GM18499 (cell line): ENCODE measurements at regions not wholly inside any gene's neighbourhood (a gene's known extent, or its start where the extent isn't known, plus 50 kb on each side); places are given as distances from the start of the nearest gene placed in this dataset.
"Not testable (repeated sequence)": the region's sequence is repeated elsewhere in the genome, so short reads cannot be mapped to it uniquely, and the experiment has no call there.

ENCODE experiments used
- ATAC-seq: cut with Tn5 transposase; IDR thresholded peaks from one replicate; pipeline ENCODE4 v1.9.1; 2021; ENCODE audit warnings: moderate number of reproducible peaks; ENCODE audit not compliant: insufficient read depth, unreplicated experiment

DNA sequence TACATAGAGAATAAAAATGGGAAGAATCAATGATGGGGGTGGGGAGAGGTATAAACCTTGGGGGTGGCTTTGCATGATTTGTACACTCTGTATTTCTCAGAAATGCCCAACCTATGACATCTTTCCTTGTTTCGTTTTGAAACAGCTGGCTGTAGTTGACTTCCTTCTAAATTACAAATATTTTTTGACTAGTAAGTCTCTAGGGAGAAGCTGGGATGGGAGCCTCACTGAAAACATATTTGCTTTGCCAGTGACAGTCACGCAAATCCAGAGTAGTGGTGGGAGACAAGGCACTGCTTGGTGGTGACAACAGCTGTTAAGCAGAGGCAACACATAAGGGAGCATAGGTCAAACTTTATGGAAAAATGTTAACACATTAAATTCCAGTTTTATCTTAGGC is 440.5 kb downstream of the SEMA3D start:
- no peak for ATAC-seq

DNA sequence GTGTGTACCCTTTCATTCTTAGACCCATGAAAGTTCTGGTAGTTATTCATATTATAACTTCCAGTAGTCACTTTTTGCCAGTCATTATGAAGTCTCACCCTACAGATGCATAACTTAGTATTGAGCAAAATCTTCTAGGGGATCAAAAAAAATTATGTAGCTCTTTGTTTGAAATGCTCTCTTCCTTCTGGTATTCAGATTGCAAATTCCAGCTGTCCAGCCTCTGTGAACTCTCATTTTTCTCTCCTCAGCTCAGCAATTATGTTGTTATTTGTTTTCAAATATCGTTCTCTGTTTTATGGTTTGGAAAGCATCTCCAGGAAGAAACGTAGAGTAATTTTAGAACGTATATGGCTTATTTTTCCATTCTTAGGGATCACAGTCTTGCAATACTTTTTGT is 442.5 kb downstream of the SEMA3D start:
- ATAC-seq = no peak

DNA sequence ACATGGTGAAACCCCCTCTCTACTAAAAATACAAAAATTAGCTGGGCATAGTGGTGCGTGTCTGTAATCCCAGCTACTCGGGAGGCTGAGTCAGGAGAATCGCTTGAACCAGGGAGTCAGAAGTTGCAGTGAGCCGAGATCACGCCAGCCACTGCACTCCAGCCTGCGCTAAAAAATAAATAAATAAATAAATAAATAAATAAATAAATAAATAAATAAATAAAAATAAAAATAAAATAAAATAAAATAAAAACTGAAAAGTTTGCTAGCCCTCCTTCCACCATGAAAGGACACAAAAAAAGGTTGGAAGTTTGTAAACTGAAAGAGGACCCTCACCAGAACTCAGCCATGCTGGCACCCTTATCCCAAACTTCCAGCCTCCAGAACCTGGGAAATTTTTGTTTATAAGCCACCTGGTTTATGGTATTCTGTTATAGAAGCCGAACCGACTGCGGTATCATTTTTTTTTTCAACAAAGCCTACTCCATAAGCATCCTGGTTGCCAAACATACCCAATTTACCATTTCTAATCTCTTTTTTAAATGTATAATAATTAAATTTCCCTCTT is 448.2 kb downstream of the SEMA3D start:
- ATAC-seq = no peak

DNA sequence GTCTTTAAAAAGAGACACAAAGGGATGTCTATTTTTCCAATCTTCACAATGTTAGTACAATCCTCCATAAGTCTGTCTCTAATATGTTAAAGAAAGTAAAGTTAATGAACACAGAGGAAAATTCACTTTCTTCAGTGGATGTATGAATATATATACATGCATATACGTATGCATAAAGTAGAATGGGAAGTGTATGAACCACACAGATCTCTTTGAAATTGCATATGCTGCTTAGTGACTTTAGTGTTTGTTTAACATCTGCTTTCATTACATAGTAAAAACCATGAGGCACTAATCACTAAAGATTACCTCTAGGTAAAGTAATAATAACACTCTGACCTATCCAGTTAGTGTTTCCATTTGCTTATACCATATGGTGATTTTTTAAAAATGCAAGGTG is 451.2 kb downstream of the SEMA3D start:
- no peak for ATAC-seq

DNA sequence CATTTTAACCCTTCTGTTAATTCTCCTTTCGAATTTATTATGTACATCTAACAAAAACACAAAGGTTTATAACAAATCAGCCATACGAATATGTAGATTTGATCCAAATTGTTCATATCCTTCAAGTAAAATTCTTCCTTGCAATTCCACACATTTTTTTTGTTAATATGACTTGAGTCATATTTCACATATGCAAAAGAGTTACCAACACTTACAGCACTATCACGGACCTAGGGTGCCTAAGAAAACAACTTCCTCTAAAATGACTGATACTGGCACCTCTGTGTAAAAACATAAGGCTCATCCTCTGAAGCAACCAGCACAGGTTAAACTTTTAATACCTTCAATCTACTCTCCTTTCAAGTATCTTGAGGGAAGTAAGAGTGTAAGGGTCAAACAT is 451.8 kb downstream of the SEMA3D start:
- ATAC-seq = no peak

DNA sequence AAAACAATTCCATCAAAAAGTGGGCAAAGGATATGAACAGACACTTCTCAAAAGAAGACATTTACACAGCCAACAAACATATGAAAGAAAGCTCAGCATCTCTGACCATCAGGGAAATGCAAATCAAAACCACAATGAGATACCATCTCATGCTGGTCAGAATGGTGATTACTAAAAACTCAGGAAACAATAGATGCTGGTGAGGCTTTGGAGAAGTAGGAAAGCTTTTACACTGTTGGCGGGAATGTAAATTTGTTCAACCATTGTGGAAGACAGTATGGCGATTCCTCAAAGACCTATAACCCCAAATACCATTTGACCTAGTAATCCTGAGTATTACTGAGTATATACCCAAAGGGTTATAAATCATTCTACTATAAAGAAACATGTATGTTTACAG is 452.9 kb downstream of the SEMA3D start:
- ATAC-seq = not testable (repeated sequence)

DNA sequence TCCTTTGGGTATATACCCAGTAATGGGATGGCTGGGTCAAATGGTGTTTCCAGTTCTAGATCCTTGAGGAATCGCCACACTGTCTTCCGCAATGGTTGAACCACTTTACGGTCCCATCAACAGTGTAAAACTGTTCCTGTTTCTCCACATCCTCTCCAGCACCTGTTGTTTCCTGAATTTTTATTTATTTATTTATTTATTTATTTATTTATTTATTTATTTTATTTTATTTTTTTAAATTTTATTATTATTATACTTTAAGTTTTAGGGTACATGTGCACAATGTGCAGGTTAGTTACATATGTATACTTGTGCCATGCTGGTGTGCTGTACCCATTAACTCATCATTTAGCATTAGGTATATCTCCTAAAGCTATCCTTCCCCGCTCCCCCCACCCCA is 456.0 kb downstream of the SEMA3D start:
- not testable (repeated sequence) for ATAC-seq

DNA sequence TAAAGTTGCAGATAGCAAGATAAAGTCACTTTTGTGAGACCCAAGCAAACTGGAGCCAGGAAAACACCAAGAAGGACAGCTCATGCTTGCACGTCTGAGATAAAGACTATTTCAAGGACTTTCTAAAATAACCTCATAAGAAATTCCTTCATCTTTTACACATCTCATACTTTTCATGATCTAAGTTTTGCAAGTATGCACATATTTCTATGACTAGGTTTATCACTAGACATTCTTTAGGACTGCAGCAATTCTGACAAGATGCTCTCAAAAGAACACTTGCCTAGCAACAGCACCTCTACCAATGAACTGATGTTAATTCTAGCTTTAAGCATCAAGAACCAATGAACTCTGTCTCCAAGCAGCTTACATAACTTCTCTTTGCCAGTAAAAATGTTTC is 457.6 kb downstream of the SEMA3D start:
- no peak for ATAC-seq

DNA sequence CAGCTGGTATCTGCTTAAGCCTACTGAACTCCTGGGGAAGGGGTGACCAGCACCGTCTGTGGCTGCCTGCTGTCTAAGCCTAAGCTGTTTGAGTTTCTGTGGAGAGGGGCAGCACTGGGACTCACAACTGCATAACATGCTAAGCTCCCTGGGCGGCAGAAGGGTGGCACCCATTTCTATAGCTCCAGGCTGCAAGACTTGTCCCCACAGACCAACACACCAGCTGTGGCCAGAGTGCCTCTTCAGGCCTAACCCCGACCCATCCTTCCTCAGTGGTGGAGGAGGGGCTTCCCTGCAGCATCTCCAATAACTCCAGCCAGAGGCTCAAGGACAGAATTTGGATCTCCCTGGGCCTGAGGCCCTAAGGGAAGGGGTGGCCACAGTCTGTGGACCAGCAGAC is 464.1 kb downstream of the SEMA3D start:
- ATAC-seq = no peak

DNA sequence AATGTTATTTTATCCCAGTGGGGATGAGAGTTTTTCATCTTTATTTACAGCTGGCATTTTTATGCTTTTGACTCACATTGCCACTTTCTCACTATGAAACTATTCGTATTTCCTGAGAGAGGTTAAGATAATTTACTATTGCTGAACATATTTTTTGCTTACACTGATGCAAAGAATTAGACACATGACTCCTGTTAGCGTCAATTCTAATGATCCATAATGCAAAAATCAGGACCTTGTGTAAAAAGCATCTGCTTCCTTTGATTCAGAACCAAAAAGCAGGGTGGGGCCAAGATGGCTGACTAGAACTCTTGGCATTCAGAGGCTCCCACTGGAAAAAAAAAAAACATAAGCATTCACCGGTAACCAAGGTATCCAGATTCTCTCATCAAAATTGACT is 464.8 kb downstream of the SEMA3D start:
- ATAC-seq = no peak

DNA sequence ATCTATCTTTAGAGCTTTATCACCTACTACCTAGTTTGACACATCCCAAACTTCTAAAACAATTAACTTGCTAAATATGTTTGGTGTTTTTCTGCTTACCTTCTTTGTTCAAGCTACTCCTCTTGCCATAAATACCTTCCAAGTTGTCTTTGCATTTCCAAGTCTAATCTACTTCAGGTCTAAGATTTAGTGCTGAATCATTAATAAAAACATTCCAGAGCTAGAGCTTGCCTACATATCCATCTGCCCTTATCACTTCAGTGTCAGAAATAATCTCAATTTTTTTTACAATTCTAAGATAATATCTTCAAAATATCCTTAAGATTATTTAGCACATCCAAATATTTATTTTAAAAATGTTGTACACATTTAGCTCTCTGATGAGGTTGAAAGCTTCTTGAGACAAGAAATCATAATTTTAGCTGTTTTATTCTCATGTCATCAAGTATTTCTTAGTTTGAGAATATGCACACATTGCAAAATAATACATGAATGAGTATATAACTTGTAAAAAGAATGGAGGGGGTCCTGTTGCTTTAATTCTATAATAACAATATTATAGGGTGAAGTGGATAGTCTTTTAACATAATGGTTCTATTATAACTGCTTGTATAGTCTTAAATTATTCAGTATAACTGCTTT is 466.3 kb downstream of the SEMA3D start:
- ATAC-seq = no peak

DNA sequence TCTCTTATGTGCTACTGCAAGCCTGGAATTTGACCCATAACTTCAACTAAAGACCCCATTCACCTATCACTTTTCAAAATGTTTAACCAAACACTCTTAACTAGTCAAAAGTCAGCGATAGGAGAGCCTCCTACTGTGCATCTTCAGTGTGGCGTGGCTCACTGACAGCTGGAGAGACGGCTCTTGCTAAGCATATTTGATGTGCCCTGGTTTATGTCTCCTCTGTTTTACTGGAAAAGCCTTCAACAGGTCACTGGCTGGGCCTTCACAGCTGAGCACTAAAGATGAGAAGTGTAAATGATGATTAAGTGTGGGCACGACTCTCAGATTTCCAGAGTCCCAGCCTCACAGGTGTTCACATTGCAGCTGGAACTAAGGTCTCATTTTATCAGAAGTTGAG is 472.1 kb downstream of the SEMA3D start:
- no peak for ATAC-seq

DNA sequence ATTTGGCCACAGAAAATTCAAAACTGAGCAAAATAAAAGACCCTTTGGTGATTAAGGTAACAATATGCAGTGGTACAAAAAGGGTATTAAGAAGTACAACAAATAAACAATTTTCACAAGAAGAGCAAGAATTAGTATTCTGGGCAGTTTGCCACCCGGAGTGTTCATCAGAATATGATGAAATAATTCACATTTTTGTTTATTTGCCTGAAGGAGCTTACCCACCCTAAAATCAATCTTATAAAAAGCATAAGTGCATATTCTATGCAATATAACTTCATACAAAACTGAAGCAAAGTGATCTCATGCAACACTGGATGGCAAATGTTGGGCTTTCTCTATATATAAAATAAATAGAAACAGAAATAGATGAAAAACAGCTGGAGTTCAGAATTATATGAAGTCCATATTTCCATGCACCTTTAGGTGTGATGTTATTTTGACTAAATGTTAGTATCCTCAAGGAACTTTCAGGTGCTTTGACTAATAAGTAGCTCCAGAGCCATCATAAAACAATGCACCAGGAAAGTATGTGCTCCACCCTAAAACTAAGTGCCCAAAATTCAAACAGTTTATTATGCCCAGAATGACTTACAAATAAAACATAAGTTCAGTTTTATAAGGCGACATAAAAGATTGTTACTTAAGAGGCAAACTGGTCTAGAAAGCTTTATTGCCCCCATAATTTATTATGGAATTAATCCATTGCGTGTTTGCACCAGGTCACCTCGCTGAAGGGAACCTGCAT is 474.3 kb downstream of the SEMA3D start:
- ATAC-seq = no peak

DNA sequence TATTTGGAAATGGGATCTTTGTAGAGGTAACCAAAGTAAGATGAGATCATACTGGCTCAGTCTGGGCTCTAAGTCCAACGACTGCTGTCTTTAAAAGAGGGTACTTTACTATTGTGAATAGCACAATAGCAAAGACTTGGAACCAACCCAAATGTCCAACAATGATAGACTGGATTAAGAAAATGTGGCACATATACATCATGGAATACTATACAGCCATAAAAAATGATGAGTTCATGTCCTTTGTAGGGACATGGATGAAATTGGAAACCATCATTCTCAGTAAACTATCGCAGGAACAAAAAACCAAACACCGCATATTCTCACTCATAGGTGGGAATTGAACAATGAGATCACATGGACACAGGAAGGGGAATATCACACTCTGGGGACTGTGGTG is 476.3 kb downstream of the SEMA3D start:
- ATAC-seq = not testable (repeated sequence)

DNA sequence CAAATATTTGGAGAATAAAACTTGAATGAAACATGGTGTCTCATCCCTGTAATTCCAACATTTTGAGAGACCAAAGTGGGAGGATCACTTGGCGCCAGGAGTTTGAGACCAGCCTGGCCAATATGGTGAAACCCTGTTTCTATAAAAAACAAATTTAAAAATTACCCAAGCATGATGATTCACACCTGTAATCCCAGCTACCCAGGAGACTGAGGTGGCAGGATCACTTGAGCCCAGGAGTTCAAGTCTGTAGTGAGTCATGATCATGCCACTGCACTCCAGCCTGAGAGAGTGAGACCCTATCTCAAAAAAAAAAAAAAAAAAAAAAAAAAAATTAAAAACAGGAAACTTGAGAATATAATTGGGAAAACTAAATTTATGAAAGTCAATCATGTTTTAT is 481.1 kb downstream of the SEMA3D start:
- no peak for ATAC-seq

DNA sequence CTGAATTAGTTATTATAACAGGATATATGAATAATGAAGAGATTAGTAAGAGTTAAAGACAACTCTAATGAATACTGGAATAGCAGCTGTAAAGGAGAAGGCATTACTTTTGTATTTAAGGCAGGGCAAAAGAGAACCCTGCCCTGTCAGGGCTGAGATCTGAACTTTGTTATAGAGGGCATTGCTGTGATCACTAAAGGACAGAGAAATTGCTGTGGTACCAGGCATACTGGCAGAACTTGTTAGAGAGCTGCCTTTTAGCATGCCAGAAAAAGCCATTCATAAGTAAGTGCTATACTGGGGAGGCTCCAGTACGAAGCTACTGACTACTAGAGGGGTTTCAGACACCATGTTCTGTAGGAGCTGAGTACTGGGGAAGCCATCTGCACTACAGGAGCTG is 481.8 kb downstream of the SEMA3D start:
- ATAC-seq = no peak

DNA sequence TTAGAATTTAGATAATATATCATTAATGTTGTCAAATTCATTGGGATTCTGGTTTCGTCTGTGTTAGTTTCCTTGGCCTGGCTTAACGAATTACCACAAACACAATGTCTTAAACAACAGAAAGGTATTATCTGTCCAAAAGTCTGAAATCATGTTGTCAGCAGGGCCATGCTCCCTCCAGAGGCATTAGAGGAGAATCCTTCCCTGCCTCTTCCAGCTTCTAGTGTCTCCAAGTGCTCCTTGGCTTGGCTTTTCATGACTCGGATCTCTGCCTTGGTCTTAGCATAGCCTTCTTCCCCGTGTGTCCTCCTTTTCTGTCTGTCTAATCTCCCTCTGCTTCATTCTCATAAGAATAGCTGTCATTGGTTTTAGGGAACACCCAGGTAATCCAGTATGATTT is 482.5 kb downstream of the SEMA3D start:
- ATAC-seq = no peak

DNA sequence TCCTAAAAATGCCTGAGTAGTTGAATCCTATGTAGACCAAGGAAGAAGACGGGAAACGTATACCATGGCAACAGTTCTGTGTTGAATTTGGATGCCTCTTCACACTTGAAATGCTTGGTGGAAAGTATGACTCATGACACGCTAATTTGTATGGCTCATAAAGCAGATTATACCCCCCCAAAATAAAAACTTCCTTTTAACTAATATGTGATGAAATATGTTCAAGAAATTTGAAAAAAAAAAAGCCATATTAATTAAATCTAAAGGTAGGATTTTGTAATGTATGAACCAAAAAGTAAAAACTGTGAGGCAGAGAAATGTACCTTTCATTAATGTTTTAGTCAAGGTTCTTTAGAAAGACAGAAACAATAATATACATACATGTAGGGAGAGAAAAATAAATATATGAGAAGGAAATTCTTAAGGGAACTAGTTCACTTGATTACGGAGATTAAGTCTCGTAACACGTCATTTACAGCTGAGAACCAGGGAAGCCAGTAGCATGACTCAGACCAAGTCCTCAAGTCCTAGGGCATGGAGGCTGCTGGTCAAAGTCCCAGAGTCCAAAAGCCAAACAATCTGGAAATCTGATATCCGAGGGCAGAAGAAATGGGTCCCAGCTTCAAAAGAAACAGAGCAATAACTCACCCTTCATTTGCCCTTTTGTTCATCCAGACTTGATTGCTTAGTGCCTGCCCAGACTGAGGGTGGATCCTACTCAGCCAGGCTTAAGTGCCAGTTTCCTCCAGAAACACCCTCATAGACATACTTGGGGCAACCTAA is 485.1 kb downstream of the SEMA3D start:
- no peak for ATAC-seq

DNA sequence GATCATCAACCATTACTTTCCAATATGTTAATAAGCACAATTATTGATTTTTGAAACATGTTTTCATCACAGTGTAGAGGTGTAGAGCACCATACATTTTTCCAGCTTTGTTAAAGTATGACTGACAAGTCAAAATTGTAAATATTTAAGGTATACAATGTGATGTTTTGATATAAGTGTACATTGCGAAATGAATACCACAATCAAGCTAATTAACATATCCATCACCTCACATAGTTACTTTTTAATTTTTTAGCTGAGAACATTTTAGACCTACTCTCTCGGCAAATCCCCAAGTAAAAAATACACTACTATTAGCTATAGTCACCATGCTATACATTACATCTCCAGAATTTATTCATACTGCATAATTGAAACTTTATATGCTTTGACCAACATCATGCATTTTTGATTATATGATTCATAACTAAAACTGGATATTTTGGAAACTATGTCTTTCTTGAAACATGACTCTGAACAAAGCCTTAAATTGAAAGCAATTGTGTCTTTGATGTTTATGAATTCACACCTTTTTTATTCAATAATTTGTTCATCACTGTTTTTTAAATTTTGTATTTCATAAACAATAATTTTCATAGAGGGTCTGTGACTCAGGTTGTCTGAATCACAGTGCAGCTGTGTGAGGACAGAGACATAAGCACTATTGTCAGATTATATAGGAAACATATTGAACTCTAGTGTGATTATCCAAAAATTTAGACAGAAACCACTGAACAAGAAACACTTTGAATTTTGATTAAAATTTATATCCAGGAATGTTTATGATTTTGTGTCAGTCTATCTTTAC is 486.1 kb downstream of the SEMA3D start:
- ATAC-seq = no peak

DNA sequence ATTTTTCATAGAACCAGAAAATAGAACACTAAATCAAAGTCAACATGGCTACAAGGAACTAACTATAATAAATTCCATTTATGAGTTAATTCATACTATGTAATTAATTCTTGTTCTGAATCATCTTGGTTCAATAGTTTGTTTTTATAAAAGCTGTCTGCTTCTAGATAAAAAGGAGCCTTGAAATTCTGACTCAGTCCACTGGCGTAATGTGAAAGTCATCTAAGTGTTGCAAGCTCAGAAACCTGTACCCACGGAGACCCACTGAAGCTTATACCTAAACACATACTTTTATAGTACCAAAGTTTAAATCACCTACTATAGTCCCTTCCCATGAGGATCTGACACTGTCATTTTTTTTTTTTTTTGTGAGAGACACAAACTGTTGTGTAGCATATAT is 489.4 kb downstream of the SEMA3D start:
- ATAC-seq = no peak
